HCT116 (cell line): ENCODE measurements at regions not wholly inside any gene's neighbourhood (a gene's known extent, or its start where the extent isn't known, plus 50 kb on each side); places are given as distances from the start of the nearest gene placed in this dataset.

Experiments used
- ATAC-seq: fragments of 200-7000 bp; cut with Tn5 transposase; 2 replicates; pipeline ENCODE4 v1.9.1; 2020; ENCODE audit warnings: mild to moderate bottlenecking, moderate library complexity
- BruUV-seq: library from RNA; stranded (reverse); fragments of 400-500 nt; replicated peaks from 2 replicates; lab custom pipeline; 2021; lab: Mats Ljungman, UMichigan
- CTCF ChIA-PET: fragments of 300-600 bp; sonication (Branson Sonifier 250); formaldehyde crosslinking; loops from one replicate; lab custom pipeline; 2021; ENCODE audit warnings: antibody characterized with exemption; lab: Charles Lee
- POLR2A ChIA-PET: fragments of 300-600, 350-600 bp; sonication (Branson Sonifier 250); formaldehyde crosslinking; loops from one replicate; lab custom pipeline; 2021; ENCODE audit warnings: antibody characterized with exemption; lab: Charles Lee
- RAD21 ChIA-PET, 2 experiments: fragments of 300-600 bp; sonication (Branson Sonifier 250); formaldehyde crosslinking; loops; one replicate each; lab custom pipeline; 2023; ENCODE audit warnings: low total read pairs in 2 of 2; ENCODE audit not compliant: uncharacterized antibody in 2 of 2, unreplicated experiment in 2 of 2, low non-redundant PET in 1 of 2; lab: Charles Lee
- DNase-seq: peaks from one replicate; pipeline ENCODE4 v3.0.0-alpha.2; 2010; ENCODE audit warnings: low read depth, low spot score
- H2AFZ ChIP-seq: fragments of 200-600 bp; shearing (Covaris generic), sonication (generic); 2 replicates; pipeline ENCODE4 v1.6.1; 2017; ENCODE audit warnings: low read depth, mixed run types, mixed read lengths, antibody characterized with exemption, low read length; ENCODE audit not compliant: poor library complexity, severe bottlenecking
- H3K27ac ChIP-seq: 2 replicates; pipeline ENCODE4 v1.5.1; 2012; ENCODE audit warnings: low read depth, low read length
- H3K27me3 ChIP-seq: fragments of 200-600 bp; sonication (generic); 2 replicates; pipeline ENCODE4 v1.6.1; 2016; ENCODE audit warnings: mixed run types, low read length, mixed read lengths; ENCODE audit not compliant: insufficient read depth
- H3K36me3 ChIP-seq, 2 experiments: fragments of 200-500 bp in 1 of 2; fragments of 200-600 bp in 1 of 2; sonication (Bioruptor generic) in 1 of 2; sonication (generic) in 1 of 2; 2 replicates each; pipeline versions ENCODE4 v1.5.1 to v1.6.1; 2014 to 2016; ENCODE audit warnings: low read length in 2 of 2, inconsistent platforms in 1 of 2, mixed read lengths in 1 of 2, mixed run types in 1 of 2; ENCODE audit not compliant: insufficient read depth in 2 of 2, control insufficient read depth in 1 of 2
- H3K4me1 ChIP-seq, 2 experiments: fragments of 200-600 bp in 1 of 2; sonication (generic) in 1 of 2; 2 replicates each; pipeline versions ENCODE4 v1.5.1 to v1.6.1; 2012 to 2017; ENCODE audit warnings: low read length in 2 of 2, inconsistent platforms in 1 of 2, mild to moderate bottlenecking in 1 of 2, mixed read lengths in 1 of 2, mixed run types in 1 of 2, moderate library complexity in 1 of 2; ENCODE audit not compliant: insufficient read depth in 2 of 2, control insufficient read depth in 1 of 2
- H3K4me2 ChIP-seq: fragments of 200-600 bp; sonication (generic); 2 replicates; pipeline ENCODE4 v1.6.1; 2017; ENCODE audit warnings: mixed run types, low read length, mixed read lengths
- H3K4me3 ChIP-seq, 2 experiments: fragments of 200-600 bp in 1 of 2; sonication (generic) in 1 of 2; replicated peaks in 1 of 2; 2 replicates each; pipeline ENCODE4 v1.5.1; 2011 to 2016; ENCODE audit warnings: low read length in 2 of 2, control low read depth in 1 of 2, low read depth in 1 of 2, mild to moderate bottlenecking in 1 of 2, mixed read lengths in 1 of 2, mixed run types in 1 of 2
- H3K79me2 ChIP-seq: fragments of 200-600 bp; sonication (generic); 2 replicates; pipeline ENCODE4 v1.6.1; 2017; ENCODE audit warnings: mild to moderate bottlenecking, mixed run types, low read length, moderate library complexity, mixed read lengths; ENCODE audit not compliant: insufficient read depth
- H3K9ac ChIP-seq: fragments of 200-600 bp; sonication (generic); 2 replicates; pipeline ENCODE4 v1.6.1; 2016; ENCODE audit warnings: low read length, mixed read lengths
- H3K9me2 ChIP-seq: fragments of 200-600 bp; sonication (generic), shearing (Covaris generic); 2 replicates; pipeline ENCODE4 v1.6.1; 2017; ENCODE audit warnings: mixed run types, mild to moderate bottlenecking, moderate library complexity; ENCODE audit not compliant: insufficient read depth
- H3K9me3 ChIP-seq, 2 experiments: fragments of 200-500 bp in 1 of 2; fragments of 200-600 bp in 1 of 2; sonication (Bioruptor generic) in 1 of 2; sonication (generic) in 1 of 2; 2 replicates each; pipeline ENCODE4 v1.6.1; 2014 to 2017; ENCODE audit warnings: low read length in 2 of 2, mixed read lengths in 2 of 2, inconsistent platforms in 1 of 2, low read depth in 1 of 2, mild to moderate bottlenecking in 1 of 2, mixed run types in 1 of 2, moderate library complexity in 1 of 2; ENCODE audit not compliant: control insufficient read depth in 1 of 2, insufficient read depth in 1 of 2
- H4K20me1 ChIP-seq: fragments of 200-600 bp; sonication (generic), shearing (Covaris generic); 2 replicates; pipeline ENCODE4 v1.6.1; 2017; ENCODE audit warnings: mixed run types, mild to moderate bottlenecking, moderate library complexity; ENCODE audit not compliant: insufficient read depth
- EGR1 ChIP-seq: IDR thresholded peaks from 2 replicates; pipeline ENCODE4 v1.6.1; 2012; ENCODE audit warnings: low read depth
- ELF1 ChIP-seq: IDR thresholded peaks from 2 replicates; pipeline ENCODE4 v1.6.1; 2012; ENCODE audit warnings: low read depth, borderline replicate concordance
- FOSL1 ChIP-seq: IDR thresholded peaks from 2 replicates; pipeline ENCODE4 v1.6.1; 2012; ENCODE audit warnings: low read depth
- JUND ChIP-seq: IDR thresholded peaks from 2 replicates; pipeline ENCODE4 v1.6.1; 2012
- POLR2A ChIP-seq: IDR thresholded peaks from 2 replicates; pipeline ENCODE4 v1.7.0; 2011; ENCODE audit warnings: borderline replicate concordance; ENCODE audit not compliant: insufficient read depth, insufficient read length; ENCODE audit errors: extremely low read depth
- RAD21 ChIP-seq: IDR thresholded peaks from 2 replicates; pipeline ENCODE4 v1.6.1; 2012; ENCODE audit warnings: low read depth, mild to moderate bottlenecking
- SIN3A ChIP-seq: IDR thresholded peaks from 2 replicates; pipeline ENCODE4 v1.6.1; 2012; ENCODE audit warnings: low read depth
- TCF7L2 ChIP-seq: IDR thresholded peaks from 2 replicates; pipeline ENCODE4 v1.7.0; 2011; ENCODE audit warnings: borderline replicate concordance, inconsistent platforms; ENCODE audit not compliant: insufficient read depth, insufficient read length; ENCODE audit errors: extremely low read depth
- ZFX ChIP-seq: fragments of 450-650 bp; IDR thresholded peaks from 2 replicates; pipeline ENCODE4 v1.6.1; 2017
- ZNF274 ChIP-seq: fragments of 200-500 bp; sonication (Bioruptor generic); IDR thresholded peaks from 2 replicates; pipeline ENCODE4 v1.6.1; 2014; ENCODE audit warnings: mild to moderate bottlenecking, low read depth, low read length, inconsistent platforms
- intact Hi-C: fragments of 100-400 bp; cut with micrococcal nuclease; formaldehyde crosslinking; loops from 2 replicates; pipeline ENCODE4 v1.10.0; 2022
- TF ChIP-seq, protein P1 (sequence below): IDR thresholded peaks from 2 replicates; pipeline ENCODE4 v1.6.1; 2012
- TF ChIP-seq, protein P2 (sequence below), 3 experiments: fragments of 200-600 bp in 1 of 3; sonication (generic) in 1 of 3; IDR thresholded peaks in 2 of 3; conservative IDR thresholded peaks in 1 of 3; 2 replicates each; pipeline ENCODE4 v1.5.1; 2012 to 2017; ENCODE audit warnings: low read depth in 2 of 3, low read length in 2 of 3, antibody characterized with exemption in 1 of 3, borderline replicate concordance in 1 of 3, control low read depth in 1 of 3, mild to moderate bottlenecking in 1 of 3, mixed read lengths in 1 of 3, mixed run types in 1 of 3, moderate library complexity in 1 of 3; ENCODE audit not compliant: insufficient read depth in 1 of 3

DNA sequence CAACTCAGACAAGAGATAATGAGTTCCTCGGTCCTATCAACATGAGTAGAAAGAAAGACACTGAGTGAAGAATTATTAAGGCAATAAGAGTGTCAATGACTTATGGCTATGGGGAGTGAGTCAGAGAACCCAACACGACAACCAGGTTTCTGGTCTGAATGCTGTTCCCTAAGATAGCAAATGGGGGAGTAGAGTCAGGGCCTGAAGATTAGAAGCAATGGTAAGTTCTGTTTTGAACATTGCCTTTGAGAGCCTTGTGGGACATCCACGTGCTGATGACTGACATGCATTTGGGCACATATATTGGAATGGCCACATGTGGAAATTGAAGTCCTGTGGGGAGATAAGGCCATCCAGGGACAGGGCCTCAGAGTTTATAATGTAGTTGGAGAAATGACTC, 254.4 kb upstream of the TCF21 start:
- ChIA-PET POLR2A (no interaction called here), RAD21 (no interaction called here), CTCF (no interaction called here)
- DNase-seq (no peak), ATAC-seq (no peak)
- Histone ChIP-seq H3K4me3 (no peak overlapping the region), H3K9me3 (no peaks in the 10 kb centered on the region), H2AFZ (no peak overlapping the region), H4K20me1 (no peaks in the 10 kb centered on the region), H3K9me2 (no peaks in the 10 kb centered on the region), H3K4me2 (no peak overlapping the region), H3K27me3 (no peaks in the 10 kb centered on the region), H3K79me2 (no peaks in the 10 kb centered on the region), H3K36me3 (no peaks in the 10 kb centered on the region), H3K4me1 (peaks cover 9 to 22% of the 10 kb centered on the region in 2 experiments), H3K27ac (no peak overlapping the region), H3K9ac (no peak overlapping the region)
- no peak for TF ChIP-seq FOSL1
- no peak for TF ChIP-seq TCF7L2
- TF ChIP-seq POLR2A = no peak
- no peak for TF ChIP-seq ZFX
- TF ChIP-seq, protein P1, sequence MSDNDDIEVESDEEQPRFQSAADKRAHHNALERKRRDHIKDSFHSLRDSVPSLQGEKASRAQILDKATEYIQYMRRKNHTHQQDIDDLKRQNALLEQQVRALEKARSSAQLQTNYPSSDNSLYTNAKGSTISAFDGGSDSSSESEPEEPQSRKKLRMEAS = no peak
- no peak for TF ChIP-seq SIN3A
- TF ChIP-seq ZNF274 = no peak
- TF ChIP-seq RAD21 = no peak
- no peak for TF ChIP-seq EGR1
- no peak for TF ChIP-seq ELF1
- TF ChIP-seq, protein P2, sequence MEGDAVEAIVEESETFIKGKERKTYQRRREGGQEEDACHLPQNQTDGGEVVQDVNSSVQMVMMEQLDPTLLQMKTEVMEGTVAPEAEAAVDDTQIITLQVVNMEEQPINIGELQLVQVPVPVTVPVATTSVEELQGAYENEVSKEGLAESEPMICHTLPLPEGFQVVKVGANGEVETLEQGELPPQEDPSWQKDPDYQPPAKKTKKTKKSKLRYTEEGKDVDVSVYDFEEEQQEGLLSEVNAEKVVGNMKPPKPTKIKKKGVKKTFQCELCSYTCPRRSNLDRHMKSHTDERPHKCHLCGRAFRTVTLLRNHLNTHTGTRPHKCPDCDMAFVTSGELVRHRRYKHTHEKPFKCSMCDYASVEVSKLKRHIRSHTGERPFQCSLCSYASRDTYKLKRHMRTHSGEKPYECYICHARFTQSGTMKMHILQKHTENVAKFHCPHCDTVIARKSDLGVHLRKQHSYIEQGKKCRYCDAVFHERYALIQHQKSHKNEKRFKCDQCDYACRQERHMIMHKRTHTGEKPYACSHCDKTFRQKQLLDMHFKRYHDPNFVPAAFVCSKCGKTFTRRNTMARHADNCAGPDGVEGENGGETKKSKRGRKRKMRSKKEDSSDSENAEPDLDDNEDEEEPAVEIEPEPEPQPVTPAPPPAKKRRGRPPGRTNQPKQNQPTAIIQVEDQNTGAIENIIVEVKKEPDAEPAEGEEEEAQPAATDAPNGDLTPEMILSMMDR (IDR thresholded peaks at IDR 0.05 in 2 of 3, conservative IDR thresholded peaks at IDR 0.05 in 1 of 3; ENCODE audit: borderline replicate concordance in 1 of 3, insufficient read depth in 1 of 3, low read depth in 2 of 3, low read length in 2 of 3) = no peak
- no peak for TF ChIP-seq JUND
- no TSS peak for BruUV-seq
- intact Hi-C loops = no loop called here
